Kasumi-1 (cell line): ENCODE measurements at regions not wholly inside any gene's neighbourhood (a gene's known extent, or its start where the extent isn't known, plus 50 kb on each side); places are given as distances from the start of the nearest gene placed in this dataset.
A peak's percentile ranks its signal among the peaks of the same experiment; 100 is the strongest.

Source experiments
- DNase-seq, 2 experiments: peaks; one replicate each; lab custom pipeline; 2025; lab: John Stamatoyannopoulos, UW

DNA sequence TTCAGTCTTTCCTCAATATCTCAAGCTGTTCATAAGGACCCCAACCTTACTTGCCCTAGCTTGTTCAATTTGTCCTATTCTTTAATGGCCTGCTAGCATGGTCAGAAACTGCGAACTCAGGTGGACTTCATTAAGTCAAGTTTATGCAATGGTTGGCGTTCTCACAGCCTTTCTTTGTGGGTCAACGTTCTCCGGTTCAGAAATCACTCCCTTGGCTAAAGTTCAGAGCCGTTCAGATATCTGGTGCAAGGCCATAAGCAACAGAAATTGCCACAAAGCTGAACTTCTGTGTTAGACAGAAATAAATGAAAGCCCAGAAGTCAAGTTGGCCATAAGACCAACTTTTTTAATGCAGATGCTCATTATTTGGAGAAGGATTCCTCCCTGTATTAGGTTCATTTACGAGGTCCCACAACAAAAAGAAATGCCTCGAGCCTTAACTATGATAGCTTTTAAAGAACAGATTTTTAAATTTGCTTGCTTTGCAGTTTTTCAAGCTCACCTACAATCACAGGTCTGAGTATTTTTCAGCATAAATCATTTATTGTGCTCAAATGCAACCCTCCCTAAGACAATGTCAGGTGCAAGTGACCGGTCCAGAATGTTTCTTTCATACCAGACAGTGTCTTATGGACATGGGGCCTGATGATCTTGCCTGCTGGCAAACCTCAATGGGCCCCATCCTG is 140.2 kb upstream of the COL11A1 start:
- no peak for DNase-seq

DNA sequence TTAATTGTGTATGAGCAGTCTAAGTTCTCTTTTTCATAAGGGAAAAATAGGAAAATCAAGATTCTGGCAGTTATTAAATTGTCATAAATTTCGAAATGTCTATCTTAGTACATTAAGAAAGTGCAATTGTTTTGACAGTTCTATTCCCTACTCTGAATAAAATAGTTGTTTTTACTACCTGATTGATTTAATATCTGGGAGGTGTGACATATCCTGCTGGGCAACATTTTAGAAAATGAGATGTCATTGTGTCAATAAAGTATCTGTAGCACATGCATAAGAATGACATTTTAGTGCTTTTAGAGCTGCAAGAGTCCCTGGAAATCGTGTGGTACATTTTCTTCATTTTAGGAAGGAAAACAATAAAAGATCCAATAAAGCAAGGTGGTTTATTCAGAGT is 139.2 kb upstream of the COL11A1 start:
- no peak for DNase-seq

DNA sequence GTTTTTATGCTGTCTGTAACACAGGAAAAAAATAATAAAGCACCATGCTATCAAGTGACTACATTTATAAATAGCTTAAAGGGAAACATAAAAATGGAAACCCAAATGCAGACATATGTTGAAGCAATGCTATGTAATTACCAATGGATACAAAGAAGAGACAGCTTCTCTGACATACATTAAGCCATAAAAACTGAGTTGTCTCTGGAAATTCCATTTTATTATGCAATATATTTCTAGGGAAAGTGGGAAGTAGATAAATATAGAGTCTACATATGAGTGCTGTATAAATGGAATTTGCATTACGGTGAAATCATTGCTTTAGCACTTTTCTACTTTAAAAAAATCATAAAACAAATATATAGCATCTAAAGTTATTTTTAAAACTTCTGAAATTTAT is 135.2 kb upstream of the COL11A1 start:
- DNase-seq = no peak

DNA sequence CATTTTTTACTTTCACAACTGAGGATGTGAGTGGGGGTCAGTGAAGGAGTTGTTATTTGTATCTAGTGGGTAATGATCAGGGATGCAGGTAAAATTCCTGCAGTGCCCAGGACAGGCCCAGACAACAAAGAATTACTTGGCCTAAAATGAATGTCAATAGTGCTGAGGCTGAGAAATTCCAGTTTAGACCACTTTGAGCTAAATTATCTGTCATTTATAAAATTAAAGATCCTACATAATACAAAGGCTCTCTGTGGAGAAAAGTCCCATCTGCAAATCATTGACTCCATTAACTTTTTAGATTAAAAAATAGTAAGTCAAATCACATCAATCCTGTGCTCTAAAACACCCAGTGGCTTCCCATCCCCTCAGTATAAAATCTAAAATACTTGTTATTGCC is 130.7 kb upstream of the COL11A1 start:
- no peak for DNase-seq

DNA sequence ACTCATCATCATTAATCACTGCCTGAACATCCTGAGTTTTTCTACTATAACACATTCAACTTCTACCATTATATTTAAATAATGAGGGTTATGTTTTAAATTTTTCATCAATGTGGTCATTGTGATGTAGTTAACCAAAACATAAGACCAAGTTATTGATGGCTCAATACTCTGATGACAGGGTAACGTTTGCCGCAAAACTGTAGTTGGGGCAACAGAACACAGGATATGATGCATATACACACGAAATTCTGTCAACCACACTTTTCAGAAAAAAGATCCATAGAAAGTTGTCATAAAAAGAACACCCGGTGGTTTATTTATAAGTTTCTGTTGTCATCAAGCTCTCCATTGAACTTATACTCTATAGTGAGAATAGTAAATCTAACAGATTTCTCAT is 121.7 kb upstream of the COL11A1 start:
- DNase-seq = no peak

DNA sequence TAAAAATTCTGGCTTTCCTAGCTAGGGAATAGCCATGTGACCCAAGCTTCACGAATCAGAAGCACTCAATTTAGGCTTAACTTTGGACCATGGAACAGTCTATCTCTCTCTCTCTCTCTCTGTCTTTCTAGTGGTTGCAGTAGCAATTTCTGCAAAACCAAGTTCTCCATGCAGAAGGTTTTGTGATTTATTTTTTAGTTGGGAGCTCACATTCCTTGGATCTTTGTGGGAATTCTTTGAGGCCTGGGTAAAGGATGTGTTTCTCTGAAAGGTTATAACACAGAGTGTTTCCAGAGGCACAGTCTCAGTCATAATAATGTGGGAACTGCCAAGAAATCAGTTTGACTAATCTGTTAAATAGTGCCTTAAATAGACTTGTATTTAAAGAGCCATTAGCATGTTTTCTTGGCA is 112.3 kb upstream of the COL11A1 start:
- no peak for DNase-seq

DNA sequence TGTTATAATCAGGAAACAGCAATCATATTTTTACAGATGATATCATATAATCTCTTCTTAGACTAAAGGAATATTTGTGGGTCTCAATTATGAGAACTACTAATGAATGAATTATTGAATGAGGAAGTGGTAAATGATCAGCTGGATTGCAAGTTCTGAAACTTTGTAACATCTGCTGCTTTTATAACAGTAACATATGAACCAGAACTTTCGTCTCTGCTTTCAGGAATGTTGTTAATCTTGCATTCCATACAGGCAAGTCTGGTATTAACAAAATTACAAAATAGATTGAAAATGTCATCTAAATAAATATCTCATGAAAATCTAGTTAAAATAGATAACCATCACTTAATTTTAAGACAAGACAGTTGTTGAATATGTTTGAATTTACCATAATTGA is 110.5 kb upstream of the COL11A1 start:
- peak in 1 of 2 experiments; percentile 2 for DNase-seq

DNA sequence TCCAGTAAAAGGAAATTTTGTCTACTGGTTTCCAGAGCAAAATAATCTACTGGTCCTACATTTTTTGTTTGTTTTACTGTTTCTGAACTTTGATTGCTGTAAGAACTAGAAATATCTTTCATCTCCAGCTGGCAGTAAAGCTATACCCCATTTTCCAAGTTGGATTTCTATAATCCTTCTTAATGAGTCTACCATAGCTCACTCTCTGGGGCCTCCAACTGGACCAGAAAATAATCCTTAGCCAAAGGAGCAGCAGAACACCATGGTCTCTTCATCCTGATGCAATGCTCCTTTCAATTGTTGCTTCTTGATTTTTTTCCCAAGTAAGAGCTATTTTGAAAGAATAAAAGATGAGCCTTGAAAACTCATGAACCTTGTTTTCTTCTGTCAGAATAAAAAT is 110.0 kb upstream of the COL11A1 start:
- no peak for DNase-seq

DNA sequence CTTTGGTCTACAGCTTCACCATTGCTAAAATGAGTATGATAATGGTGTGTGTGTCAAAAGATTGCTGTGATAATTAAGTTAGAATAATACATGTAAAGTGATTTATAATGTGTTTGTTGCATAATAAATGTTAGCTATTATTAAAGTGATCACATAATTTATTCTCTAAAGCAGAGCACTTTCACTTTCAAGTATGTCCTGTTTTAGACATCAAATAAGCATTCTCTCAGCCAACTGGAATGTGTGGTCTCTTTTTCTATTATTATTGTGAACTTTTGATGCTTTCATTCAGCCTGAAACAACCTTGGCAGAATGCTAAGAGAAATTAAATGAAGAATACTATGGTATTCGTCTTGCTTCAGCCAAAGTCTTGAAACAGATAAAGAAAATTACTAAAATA is 102.8 kb upstream of the COL11A1 start:
- no peak for DNase-seq

DNA sequence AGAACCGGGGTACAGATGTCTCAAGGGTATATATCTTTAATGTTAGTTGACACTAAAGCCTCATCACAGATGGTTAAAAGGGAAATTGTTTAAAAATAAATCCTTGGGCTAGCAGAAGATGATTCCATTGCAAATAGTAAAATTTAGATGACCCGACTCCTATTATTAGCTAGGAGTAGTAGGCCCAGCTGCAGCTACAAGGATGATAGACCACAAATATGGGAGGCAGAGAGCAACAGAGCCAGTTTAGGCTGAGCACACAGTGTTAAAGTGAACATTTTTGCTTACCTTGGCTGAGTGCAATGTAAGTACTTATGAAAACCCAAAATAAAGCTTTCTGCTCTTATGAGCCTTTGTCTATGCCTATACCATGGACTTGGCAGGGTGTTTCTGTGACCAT is 100.5 kb upstream of the COL11A1 start:
- no peak for DNase-seq

DNA sequence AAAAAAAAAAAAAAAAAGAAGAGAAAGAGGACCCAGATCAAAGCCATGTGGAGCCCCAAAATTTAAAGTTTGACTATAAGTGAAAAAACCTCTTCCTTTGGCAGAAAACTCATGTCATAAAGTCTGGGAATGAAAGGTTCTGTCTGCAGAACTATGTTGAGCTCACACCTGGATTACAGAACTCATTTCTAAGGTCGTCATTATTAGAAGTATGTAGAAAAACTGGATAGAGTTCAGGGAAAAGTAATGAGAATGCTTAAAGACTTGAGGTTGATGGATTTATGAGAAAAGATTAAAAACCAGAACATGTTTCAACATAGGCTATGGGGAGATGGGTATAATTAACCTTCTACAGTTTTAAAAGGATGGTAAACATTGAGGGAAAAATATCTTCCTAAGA is 90.7 kb upstream of the COL11A1 start:
- DNase-seq = no peak

DNA sequence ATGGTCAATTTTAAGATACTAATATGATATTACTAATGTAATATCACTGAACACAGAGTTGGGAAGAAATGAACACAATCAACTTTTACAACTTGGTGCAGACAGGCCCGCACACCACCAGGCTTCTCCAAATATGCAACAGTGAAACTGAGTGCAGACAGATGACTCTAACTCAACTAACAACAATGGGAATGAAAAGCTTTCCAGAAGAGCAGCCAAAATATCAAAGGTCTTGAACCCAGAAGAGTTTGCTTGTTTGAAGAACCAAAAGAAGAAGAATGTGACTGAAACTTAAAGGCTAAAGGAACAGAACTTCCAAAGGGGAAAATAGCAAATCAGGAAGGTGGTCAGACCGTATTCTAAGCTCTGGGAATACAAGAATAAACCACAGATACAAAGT is 89.8 kb upstream of the COL11A1 start:
- no peak for DNase-seq

DNA sequence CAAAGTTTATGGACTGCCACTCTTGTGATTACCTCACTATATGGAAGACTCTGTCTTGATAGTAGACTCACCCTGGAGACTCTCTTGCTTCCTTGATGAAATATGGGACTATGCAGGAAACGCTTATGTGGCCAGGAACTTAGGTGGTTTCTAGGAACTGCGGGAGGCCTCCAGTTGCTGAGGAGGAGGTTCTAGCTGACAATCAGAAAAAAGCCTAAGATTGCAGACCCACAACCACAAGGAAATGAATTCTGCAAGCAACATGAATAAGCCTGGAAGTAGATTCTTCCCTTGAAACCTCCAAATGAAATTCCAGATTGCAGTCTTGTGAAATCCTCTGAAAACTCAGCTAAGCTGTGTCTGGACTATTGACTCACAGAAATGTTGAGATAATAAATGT is 88.9 kb upstream of the COL11A1 start:
- DNase-seq = no peak

DNA sequence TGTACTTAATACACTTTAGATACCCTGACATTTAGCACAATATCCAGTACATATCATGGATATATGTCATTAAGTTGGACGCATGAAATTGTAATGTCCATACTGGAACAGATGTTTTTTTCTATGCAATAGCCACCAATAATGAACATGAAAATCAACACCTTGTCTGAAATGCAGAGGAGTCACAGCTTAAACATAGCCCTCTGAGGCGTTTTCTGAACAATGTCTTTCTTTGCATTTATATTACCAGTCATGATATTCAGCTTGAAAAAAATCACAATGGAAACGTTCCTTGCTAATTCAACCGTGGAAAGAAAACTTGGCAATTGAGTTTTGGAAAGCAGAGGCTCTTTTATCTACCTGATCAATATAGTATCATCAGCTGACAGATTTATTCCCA is 86.7 kb upstream of the COL11A1 start:
- DNase-seq = no peak

DNA sequence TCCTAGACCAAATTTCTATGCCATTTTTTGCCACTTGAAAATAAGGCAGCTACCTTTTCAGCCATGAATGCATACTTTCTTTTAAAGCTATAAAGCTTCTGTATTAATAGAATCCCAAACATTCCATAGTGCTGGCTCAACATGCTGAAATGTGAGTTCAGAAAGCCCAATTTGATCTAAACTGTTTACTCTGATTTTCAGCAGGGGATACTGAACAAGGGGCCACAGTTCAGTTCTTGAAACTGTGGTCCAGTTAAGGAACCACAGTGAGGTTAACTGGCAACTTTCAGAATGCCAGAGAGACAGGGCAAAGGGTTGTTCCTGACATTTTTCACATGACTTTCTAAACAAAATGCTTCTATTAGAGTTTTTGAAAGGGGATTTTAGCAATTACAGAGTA is 85.7 kb upstream of the COL11A1 start:
- DNase-seq = no peak

DNA sequence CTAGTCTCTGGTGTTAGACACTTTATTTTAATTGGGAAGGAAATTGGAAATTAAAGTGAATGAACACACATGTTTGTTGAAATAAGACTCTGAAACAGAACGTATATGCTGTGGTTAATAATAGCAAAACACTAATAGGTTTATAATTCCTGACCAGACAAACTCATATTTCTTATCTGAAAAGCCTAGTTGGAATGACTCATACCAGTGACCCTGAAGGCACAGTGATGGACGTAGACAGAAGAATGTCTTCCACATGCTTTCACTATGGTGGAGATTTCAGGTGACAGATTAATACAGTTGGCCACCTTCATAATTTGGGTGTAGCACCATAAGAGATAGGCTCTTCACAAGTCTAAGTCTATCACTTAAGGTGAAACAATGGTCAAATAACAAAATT is 83.0 kb upstream of the COL11A1 start:
- no peak for DNase-seq

DNA sequence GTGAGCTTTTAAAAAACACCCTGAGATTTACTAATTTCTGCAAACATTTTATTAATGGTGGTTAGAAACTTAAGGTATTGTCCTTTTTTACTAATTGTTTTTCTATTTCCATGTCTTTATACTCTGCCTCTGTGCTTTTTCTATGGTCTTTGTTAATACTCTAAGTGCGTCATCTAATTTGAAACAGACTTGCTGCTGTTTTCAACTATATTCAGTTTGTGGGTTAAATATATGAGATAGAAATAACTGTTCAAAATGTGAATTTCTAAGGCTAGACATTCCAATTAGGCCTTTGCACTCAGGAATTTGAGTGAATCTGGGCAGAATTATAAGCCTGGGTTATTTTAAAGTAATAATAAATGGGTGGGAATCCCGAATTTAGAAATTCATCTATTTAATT is 82.4 kb upstream of the COL11A1 start:
- DNase-seq = no peak

DNA sequence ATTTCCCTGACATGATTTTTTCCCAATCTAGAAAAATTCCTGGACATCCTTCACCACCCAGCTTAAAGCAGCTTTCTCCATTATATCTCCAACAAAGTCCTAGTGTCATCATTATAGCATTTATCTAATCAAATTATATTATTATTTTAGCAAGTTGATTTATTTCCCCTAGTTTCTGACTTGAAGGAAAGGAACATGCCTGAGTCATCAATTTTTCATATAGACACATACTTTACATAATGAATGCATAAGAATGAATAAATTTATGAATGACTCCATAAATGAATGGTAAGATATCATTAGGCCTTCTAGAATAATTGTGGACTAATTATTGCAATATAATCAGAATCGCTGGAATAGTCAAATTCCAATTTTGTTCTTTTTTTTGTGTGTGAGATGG is 79.4 kb upstream of the COL11A1 start:
- no peak for DNase-seq

DNA sequence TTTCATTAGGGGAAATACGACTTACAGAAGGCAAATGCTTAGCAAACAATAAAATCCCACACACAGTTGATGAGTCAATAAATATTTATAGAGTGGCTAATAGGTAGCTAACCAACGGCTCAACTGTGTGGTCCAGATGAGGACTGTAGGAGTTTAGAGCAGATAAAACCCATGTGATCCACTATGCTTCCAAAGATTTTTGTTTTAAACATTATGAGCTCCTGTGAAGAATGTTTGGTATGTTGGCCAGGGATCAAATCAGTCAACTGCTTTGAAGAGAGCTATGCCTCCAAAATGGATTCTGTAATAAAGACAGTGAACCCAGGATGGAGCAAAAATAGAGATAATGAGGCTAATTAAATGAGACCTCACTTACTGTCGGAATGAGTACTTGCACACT is 72.3 kb upstream of the COL11A1 start:
- DNase-seq = no peak

DNA sequence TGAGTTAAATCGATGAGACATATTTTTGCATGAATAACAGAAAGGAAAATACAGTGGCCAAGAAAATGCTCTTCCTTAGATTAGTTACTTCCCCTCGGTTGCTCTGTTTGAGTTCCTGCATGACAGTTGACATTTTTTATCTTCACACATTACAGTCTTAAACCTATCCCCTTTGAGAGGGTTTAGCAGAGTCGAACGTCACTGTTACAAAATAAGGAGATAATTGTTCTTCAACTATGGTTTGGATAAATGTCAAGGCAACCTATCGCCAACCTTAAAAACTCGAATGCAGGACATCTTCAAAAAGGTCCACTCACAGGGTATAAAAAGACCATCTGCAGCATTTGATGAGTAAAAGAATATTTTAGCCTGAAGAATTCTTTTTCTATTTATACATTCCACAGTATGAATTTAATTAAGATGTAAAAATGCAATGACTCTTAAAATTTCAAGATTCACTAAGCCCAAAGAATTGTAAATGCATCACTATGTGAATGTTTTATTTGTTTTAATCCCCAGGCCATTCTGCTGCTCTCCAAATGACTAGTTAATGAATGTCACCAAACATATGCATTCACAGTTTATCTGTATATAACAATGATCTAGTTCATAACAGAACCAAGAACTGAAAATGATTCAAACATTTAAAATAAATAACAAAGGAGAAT is 68.9 kb upstream of the COL11A1 start:
- DNase-seq = no peak

DNA sequence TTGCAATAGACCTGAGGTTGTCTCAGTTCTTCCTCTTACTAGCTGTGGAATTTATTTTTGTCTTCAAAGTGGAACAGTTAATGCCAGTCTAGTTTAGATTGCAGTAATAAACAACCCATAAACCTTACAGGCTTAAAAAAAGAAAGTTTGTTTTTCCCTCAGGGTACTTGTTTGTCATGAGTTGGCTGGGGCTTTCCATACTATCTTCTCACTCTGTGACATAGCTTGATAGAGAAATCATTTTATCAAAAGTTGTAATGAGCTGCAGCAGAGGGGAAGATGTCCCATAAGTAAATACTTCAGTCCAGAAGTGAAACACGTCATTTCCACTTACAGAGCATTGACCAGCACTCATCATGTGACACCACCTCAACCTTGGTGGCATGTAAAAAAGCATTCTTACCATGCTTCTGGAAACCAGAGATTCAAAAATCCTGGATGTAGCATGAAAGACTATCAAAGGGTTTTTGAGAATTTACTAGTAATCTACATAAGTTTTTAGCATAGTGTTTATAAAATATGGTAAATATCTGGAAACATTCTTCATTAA is 62.8 kb upstream of the COL11A1 start:
- DNase-seq = no peak

DNA sequence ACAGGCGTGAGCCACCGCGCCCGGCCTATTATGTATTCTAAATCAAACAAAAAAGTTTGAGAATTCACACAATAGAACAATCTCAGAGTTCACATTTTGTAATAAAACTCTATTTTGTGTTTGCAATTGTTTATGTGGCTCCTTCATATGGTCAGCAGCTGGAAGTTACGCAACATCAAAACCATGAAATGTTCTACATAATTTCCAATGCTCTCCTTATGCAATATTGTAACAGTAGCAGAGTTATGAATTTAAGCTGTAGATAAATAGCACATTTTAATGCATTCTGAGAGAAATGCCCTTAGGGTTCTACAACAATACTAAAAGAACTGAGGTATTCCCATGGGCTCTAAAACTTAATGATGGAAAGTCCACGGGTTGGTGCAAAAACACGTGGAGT is 62.3 kb upstream of the COL11A1 start:
- DNase-seq = no peak

DNA sequence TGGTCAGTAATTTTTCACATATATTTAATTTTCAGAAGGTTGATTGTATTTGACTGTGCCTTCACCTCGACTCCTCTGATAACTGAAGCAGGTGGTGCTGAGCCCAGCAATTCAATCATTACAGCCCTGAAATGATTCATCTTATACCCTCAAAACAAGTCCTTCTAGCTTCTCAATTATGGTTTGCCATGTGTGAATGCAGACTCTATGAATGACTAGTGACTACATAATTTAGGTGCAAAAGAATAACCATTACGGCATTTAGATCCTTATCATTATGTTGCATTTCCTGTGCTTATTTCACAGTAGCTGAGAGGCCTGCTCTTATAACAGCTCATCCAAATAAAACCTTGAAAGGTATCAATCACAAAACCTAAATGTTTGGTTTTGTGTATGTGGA is 54.0 kb upstream of the COL11A1 start:
- DNase-seq = no peak

DNA sequence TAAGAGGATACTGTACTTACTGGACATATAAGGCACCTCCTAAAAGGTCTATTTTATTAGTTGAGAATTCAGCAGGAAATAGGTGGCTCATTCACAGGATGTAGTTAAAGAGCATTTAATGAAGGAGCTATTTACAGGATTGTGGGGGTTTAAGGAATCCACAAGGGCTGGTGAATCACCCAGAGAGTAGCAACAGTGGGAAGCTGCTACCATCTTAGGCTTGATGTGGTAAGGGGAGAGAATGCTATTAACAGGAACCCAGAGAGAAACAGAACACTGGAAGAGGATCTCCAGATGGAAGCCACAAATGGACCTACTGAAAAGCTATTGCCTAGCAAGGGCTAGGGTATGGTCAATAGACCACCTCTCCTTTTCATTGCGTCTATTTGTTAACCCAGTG is 52.0 kb upstream of the COL11A1 start:
- peak; percentile 63 to 66 for DNase-seq
